ENCODE measurements at regions not wholly inside any gene's neighbourhood (a gene's known extent, or its start where the extent isn't known, plus 50 kb on each side); places are given as distances from the start of the nearest gene placed in this dataset.

DNA sequence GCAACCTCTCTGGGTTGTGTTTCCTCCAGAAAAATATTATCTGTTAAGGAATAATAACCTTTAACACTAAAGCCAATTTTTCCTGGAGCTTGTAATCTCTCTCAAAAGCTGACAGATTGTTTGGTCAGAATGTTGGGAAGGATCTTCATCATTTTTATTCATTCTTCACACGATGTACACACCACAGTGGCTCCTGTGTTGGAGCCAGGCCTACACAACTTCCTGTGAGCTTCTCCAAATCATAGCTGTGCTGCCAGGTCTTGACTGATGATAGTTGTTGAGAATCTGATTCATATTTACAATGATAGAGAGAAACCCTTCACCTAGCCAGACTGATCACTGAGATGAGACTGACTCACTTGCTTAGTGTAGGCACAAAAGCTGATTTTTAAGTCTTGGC, 151.0 kb upstream of the ROBO2 start:
- TF ChIP-seq, protein P1, sequence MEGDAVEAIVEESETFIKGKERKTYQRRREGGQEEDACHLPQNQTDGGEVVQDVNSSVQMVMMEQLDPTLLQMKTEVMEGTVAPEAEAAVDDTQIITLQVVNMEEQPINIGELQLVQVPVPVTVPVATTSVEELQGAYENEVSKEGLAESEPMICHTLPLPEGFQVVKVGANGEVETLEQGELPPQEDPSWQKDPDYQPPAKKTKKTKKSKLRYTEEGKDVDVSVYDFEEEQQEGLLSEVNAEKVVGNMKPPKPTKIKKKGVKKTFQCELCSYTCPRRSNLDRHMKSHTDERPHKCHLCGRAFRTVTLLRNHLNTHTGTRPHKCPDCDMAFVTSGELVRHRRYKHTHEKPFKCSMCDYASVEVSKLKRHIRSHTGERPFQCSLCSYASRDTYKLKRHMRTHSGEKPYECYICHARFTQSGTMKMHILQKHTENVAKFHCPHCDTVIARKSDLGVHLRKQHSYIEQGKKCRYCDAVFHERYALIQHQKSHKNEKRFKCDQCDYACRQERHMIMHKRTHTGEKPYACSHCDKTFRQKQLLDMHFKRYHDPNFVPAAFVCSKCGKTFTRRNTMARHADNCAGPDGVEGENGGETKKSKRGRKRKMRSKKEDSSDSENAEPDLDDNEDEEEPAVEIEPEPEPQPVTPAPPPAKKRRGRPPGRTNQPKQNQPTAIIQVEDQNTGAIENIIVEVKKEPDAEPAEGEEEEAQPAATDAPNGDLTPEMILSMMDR (IDR thresholded peaks at IDR 0.05) = no peak
- TF ChIP-seq POLR2A (IDR thresholded peaks at IDR 0.05) = no peak
